NCI-H1694 (cell line): ENCODE measurements at regions not wholly inside any gene's neighbourhood (a gene's known extent, or its start where the extent isn't known, plus 50 kb on each side); places are given as distances from the start of the nearest gene placed in this dataset.

ENCODE experiments used
- DNase-seq: peaks from one replicate; lab custom pipeline; 2025; lab: John Stamatoyannopoulos, UW

GRCh38 chr7:38002689-38003088, 82.2 kb downstream of the EPDR1 start:
- no peak for DNase-seq

GRCh38 chr7:38006559-38006958, 86.1 kb downstream of the EPDR1 start:
- no peak for DNase-seq

- no peak for DNase-seq
These were observed 86.7 kb downstream of the EPDR1 start for GRCh38 chr7:38007096-38007495.

- DNase-seq: no peak
These were observed 92.8 kb downstream of the EPDR1 start for GRCh38 chr7:38013246-38013645.

GRCh38 chr7:38016567-38016966, 96.1 kb downstream of the EPDR1 start:
- no peak for DNase-seq

GRCh38 chr7:38017320-38017719, 96.9 kb downstream of the EPDR1 start:
- DNase-seq: no peak

- DNase-seq: no peak
These were observed 99.8 kb downstream of the EPDR1 start for GRCh38 chr7:38020121-38020785.

GRCh38 chr7:38021892-38022291, 101.5 kb downstream of the EPDR1 start:
- no peak for DNase-seq

GRCh38 chr7:38025815-38026214, 105.4 kb downstream of the EPDR1 start:
- no peak for DNase-seq

GRCh38 chr7:38027884-38028455, 107.5 kb downstream of the EPDR1 start:
- DNase-seq: no peak

- no peak for DNase-seq
These were observed 113.8 kb downstream of the EPDR1 start for GRCh38 chr7:38034062-38034908.

GRCh38 chr7:38040831-38041230, 120.4 kb downstream of the EPDR1 start:
- no peak for DNase-seq

GRCh38 chr7:38049679-38050078, 128.4 kb upstream of the STARD3NL start:
- DNase-seq: no peak

GRCh38 chr7:38051311-38051710, 126.7 kb upstream of the STARD3NL start:
- no peak for DNase-seq

- no peak for DNase-seq
These were observed 126.3 kb upstream of the STARD3NL start for GRCh38 chr7:38051786-38052185.

GRCh38 chr7:38052786-38053185, 125.3 kb upstream of the STARD3NL start:
- no peak for DNase-seq

- DNase-seq: no peak
These were observed 123.8 kb upstream of the STARD3NL start for GRCh38 chr7:38054199-38054598.

GRCh38 chr7:38057829-38058228, 120.2 kb upstream of the STARD3NL start:
- no peak for DNase-seq

- no peak for DNase-seq
These were observed 117.9 kb upstream of the STARD3NL start for GRCh38 chr7:38060116-38060515.

GRCh38 chr7:38060637-38061036, 117.4 kb upstream of the STARD3NL start:
- no peak for DNase-seq

GRCh38 chr7:38066391-38066790, 111.7 kb upstream of the STARD3NL start:
- no peak for DNase-seq

- DNase-seq: no peak
These were observed 109.6 kb upstream of the STARD3NL start for GRCh38 chr7:38068461-38068860.

- no peak for DNase-seq
These were observed 109.0 kb upstream of the STARD3NL start for GRCh38 chr7:38069052-38069451.
